Loucy (cell line): ENCODE measurements at regions not wholly inside any gene's neighbourhood (a gene's known extent, or its start where the extent isn't known, plus 50 kb on each side); places are given as distances from the start of the nearest gene placed in this dataset.

Experiments used
- EZH2phosphoT487 ChIP-seq: fragments of 200-600 bp; IDR thresholded peaks from 2 replicates; pipeline ENCODE4 v1.6.1; 2018; ENCODE audit warnings: antibody characterized with exemption, mild to moderate bottlenecking, moderate library complexity, borderline replicate concordance
- TF ChIP-seq, protein P1 (sequence below): fragments of 200-600 bp; sonication (generic); conservative IDR thresholded peaks from 2 replicates; pipeline ENCODE4 v1.5.1; 2014; ENCODE audit warnings: mild to moderate bottlenecking, antibody characterized with exemption, low read length

- TF ChIP-seq EZH2phosphoT487, result no peak
- TF ChIP-seq, protein P1, sequence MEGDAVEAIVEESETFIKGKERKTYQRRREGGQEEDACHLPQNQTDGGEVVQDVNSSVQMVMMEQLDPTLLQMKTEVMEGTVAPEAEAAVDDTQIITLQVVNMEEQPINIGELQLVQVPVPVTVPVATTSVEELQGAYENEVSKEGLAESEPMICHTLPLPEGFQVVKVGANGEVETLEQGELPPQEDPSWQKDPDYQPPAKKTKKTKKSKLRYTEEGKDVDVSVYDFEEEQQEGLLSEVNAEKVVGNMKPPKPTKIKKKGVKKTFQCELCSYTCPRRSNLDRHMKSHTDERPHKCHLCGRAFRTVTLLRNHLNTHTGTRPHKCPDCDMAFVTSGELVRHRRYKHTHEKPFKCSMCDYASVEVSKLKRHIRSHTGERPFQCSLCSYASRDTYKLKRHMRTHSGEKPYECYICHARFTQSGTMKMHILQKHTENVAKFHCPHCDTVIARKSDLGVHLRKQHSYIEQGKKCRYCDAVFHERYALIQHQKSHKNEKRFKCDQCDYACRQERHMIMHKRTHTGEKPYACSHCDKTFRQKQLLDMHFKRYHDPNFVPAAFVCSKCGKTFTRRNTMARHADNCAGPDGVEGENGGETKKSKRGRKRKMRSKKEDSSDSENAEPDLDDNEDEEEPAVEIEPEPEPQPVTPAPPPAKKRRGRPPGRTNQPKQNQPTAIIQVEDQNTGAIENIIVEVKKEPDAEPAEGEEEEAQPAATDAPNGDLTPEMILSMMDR, result no peak
Measured at GRCh38 chr4:56132835-56133234, 184.1 kb downstream of the CEP135 start.
